Naive thymus-derived CD4-positive, alpha-beta T cell (primary cell): ENCODE measurements at regions not wholly inside any gene's neighbourhood (a gene's known extent, or its start where the extent isn't known, plus 50 kb on each side); places are given as distances from the start of the nearest gene placed in this dataset.
A peak's percentile ranks its signal among the peaks of the same experiment; 100 is the strongest.

Experiments used
- ATAC-seq: fragments of 150-1000 bp; cut with Tn5 transposase; 2 replicates; pipeline ENCODE4 v1.10.0; 2021; ENCODE audit warnings: mild to moderate bottlenecking, moderate library complexity
- CTCF ChIA-PET: fragments of 350-600 bp; sonication (Branson Sonifier 250); formaldehyde crosslinking; loops from one replicate; lab custom pipeline; 2021; ENCODE audit warnings: antibody characterized with exemption; lab: Charles Lee
- POLR2A ChIA-PET: fragments of 350-600 bp; sonication (Branson Sonifier 250); formaldehyde crosslinking; loops from one replicate; lab custom pipeline; 2021; ENCODE audit warnings: antibody characterized with exemption, inconsistent platforms; lab: Charles Lee
- DNase-seq, 9 donors: peaks; one replicate each; pipeline versions ENCODE4 v3.0.0 to v3.0.0-alpha.2; 2020 to 2022; ENCODE audit warnings: mixed read lengths in 1 of 9
- H3K27ac ChIP-seq: one replicate; pipeline ENCODE4 v1.7.0; 2013; ENCODE audit warnings: mild to moderate bottlenecking, low read depth, low read length, moderate library complexity
- H3K27me3 ChIP-seq, 2 donors: one replicate each; pipeline ENCODE4 v1.7.0; 2013; ENCODE audit warnings: low read length in 2 of 2, mild to moderate bottlenecking in 2 of 2, moderate library complexity in 2 of 2; ENCODE audit not compliant: control insufficient read depth in 2 of 2, insufficient read depth in 2 of 2
- H3K36me3 ChIP-seq, 3 experiments: 1 replicate in 2 of 3; 2 replicates in 1 of 3; pipeline ENCODE4 v1.7.0; 2013; ENCODE audit warnings: low read length in 3 of 3, mild to moderate bottlenecking in 3 of 3, moderate library complexity in 1 of 3; ENCODE audit not compliant: insufficient read depth in 3 of 3, control insufficient read depth in 2 of 3
- H3K4me1 ChIP-seq, 2 donors: one replicate each; pipeline ENCODE4 v1.7.0; 2013; ENCODE audit warnings: low read length in 2 of 2, mild to moderate bottlenecking in 2 of 2, moderate library complexity in 1 of 2; ENCODE audit not compliant: control insufficient read depth in 2 of 2, insufficient read depth in 2 of 2
- H3K4me3 ChIP-seq: 2 replicates; pipeline ENCODE4 v1.7.0; 2013; ENCODE audit warnings: mild to moderate bottlenecking, low read length
- H3K9me3 ChIP-seq, 3 experiments: 1 replicate in 2 of 3; 2 replicates in 1 of 3; pipeline ENCODE4 v1.7.0; 2013; ENCODE audit warnings: low read length in 3 of 3; ENCODE audit not compliant: control insufficient read depth in 2 of 3
- H3K27ac Mint-ChIP-seq, 9 donors: one replicate each; pipeline ENCODE4 v1.8.0; 2020 to 2022; ENCODE audit warnings: mixed read lengths in 9 of 9, mild to moderate bottlenecking in 8 of 9, moderate library complexity in 5 of 9, inconsistent platforms in 2 of 9
- H3K27me3 Mint-ChIP-seq, 5 donors: one replicate each; pipeline ENCODE4 v1.8.0; 2021 to 2022; ENCODE audit warnings: mixed read lengths in 5 of 5, mild to moderate bottlenecking in 1 of 5
- H3K36me3 Mint-ChIP-seq, 5 donors: one replicate each; pipeline ENCODE4 v1.8.0; 2020 to 2022; ENCODE audit warnings: mixed read lengths in 5 of 5, mild to moderate bottlenecking in 3 of 5, inconsistent platforms in 1 of 5
- H3K4me1 Mint-ChIP-seq, 7 donors: one replicate each; pipeline ENCODE4 v1.8.0; 2020 to 2022; ENCODE audit warnings: mixed read lengths in 7 of 7, mild to moderate bottlenecking in 3 of 7, inconsistent platforms in 1 of 7
- H3K4me3 Mint-ChIP-seq, 10 donors: one replicate each; pipeline ENCODE4 v1.8.0; 2020 to 2022; ENCODE audit warnings: mild to moderate bottlenecking in 10 of 10, mixed read lengths in 10 of 10, moderate library complexity in 6 of 10, inconsistent platforms in 2 of 10
- H3K9me3 Mint-ChIP-seq, 11 donors: one replicate each; pipeline ENCODE4 v1.8.0; 2020 to 2022; ENCODE audit warnings: mixed read lengths in 11 of 11, mild to moderate bottlenecking in 4 of 11, inconsistent platforms in 1 of 11, moderate library complexity in 1 of 11
- intact Hi-C, 2 donors: fragments of 100-400 bp; cut with micrococcal nuclease; formaldehyde crosslinking; loops; one replicate each; pipeline ENCODE4 v1.15.1; 2023

GRCh38 chr3:105999856-106000255 is 131.0 kb upstream of the CBLB start:
- peaks cover 0 to 4% (median 0%) of the 10 kb centered on the region in 3 experiments for H3K9me3 ChIP-seq
- H3K36me3 ChIP-seq, result no peaks in the 10 kb centered on the region
- H3K36me3 Mint-ChIP-seq, result peaks cover 0 to 36% (median 0%) of the 10 kb centered on the region in 5 donors
- H3K4me3 Mint-ChIP-seq, result no peak overlapping the region
- no peaks in the 10 kb centered on the region for H3K27me3 Mint-ChIP-seq
- H3K4me1 ChIP-seq, result no peaks in the 10 kb centered on the region
- intact Hi-C loops, result no loop called here
- no peak overlapping the region for H3K27ac Mint-ChIP-seq
- peaks cover 5 to 15% (median 7%) of the 10 kb centered on the region in 7 donors for H3K4me1 Mint-ChIP-seq
- ChIA-PET POLR2A (no interaction called here), CTCF (no interaction called here)
- ATAC-seq, result no peak
- H3K27me3 ChIP-seq, result no peaks in the 10 kb centered on the region
- no peak overlapping the region for H3K27ac ChIP-seq
- H3K9me3 Mint-ChIP-seq, result peaks cover 0 to 40% (median 11%) of the 10 kb centered on the region in 11 donors
- no peak overlapping the region for H3K4me3 ChIP-seq
- no peak for DNase-seq

- no peaks in the 10 kb centered on the region for H3K36me3 ChIP-seq
- H3K36me3 Mint-ChIP-seq, result peaks cover 0 to 25% (median 0%) of the 10 kb centered on the region in 5 donors
- H3K4me3 ChIP-seq, result no peak overlapping the region
- no peak overlapping the region for H3K27ac ChIP-seq
- H3K9me3 Mint-ChIP-seq, result peaks cover 0 to 30% (median 7%) of the 10 kb centered on the region in 11 donors
- ATAC-seq (no peak), DNase-seq (no peak)
- CTCF ChIA-PET, result no interaction called here
- no peaks in the 10 kb centered on the region for H3K27me3 ChIP-seq
- no peaks in the 10 kb centered on the region for H3K4me1 ChIP-seq
- peaks cover 5 to 7% (median 7%) of the 10 kb centered on the region in 7 donors for H3K4me1 Mint-ChIP-seq
- H3K27me3 Mint-ChIP-seq, result no peaks in the 10 kb centered on the region
- POLR2A ChIA-PET, result no interaction called here
- intact Hi-C loops, result no loop called here
- peaks cover 0 to 4% (median 0%) of the 10 kb centered on the region in 3 experiments for H3K9me3 ChIP-seq
- H3K4me3 Mint-ChIP-seq, result no peak overlapping the region
- H3K27ac Mint-ChIP-seq, result no peak overlapping the region
Measured at GRCh38 chr3:106001923-106002322, 133.1 kb upstream of the CBLB start.

GRCh38 chr3:106004137-106004681 is 135.4 kb upstream of the CBLB start:
- Histone ChIP-seq H3K9me3 (no peaks in the 10 kb centered on the region), H3K27ac (no peak overlapping the region), H3K4me1 (no peaks in the 10 kb centered on the region), H3K27me3 (no peaks in the 10 kb centered on the region), H3K36me3 (no peaks in the 10 kb centered on the region), H3K4me3 (no peak overlapping the region)
- POLR2A ChIA-PET, result no interaction called here
- intact Hi-C loops, result no loop called here
- no peak for ATAC-seq
- Mint-ChIP-seq H3K27ac (peak overlapping the region in 1 of 9 donors; percentile 30), H3K9me3 (peaks cover 0 to 29% (median 3%) of the 10 kb centered on the region in 11 donors), H3K36me3 (peaks cover 0 to 27% (median 0%) of the 10 kb centered on the region in 5 donors), H3K4me1 (peaks cover 5 to 11% (median 7%) of the 10 kb centered on the region in 7 donors), H3K4me3 (peak overlapping the region in 7 of 10 donors; percentile 4 to 52 (median 30)), H3K27me3 (no peaks in the 10 kb centered on the region)
- CTCF ChIA-PET, result no interaction called here
- DNase-seq, result no peak

- Histone ChIP-seq H3K36me3 (no peaks in the 10 kb centered on the region), H3K4me1 (no peaks in the 10 kb centered on the region), H3K4me3 (no peak overlapping the region), H3K9me3 (no peaks in the 10 kb centered on the region), H3K27ac (no peak overlapping the region), H3K27me3 (no peaks in the 10 kb centered on the region)
- ChIA-PET CTCF (no interaction called here), POLR2A (no interaction called here)
- Mint-ChIP-seq H3K36me3 (peaks cover 0 to 29% (median 0%) of the 10 kb centered on the region in 5 donors), H3K4me1 (peaks cover 6 to 16% (median 7%) of the 10 kb centered on the region in 7 donors), H3K27me3 (no peaks in the 10 kb centered on the region), H3K4me3 (no peak overlapping the region), H3K27ac (no peak overlapping the region), H3K9me3 (peaks cover 0 to 30% (median 2%) of the 10 kb centered on the region in 11 donors)
- intact Hi-C loops, result no loop called here
- DNase-seq (no peak), ATAC-seq (no peak)
Measured at GRCh38 chr3:106004826-106005225, 136.0 kb upstream of the CBLB start.

- Mint-ChIP-seq H3K36me3 (peaks cover 0 to 31% (median 0%) of the 10 kb centered on the region in 5 donors), H3K27ac (no peak overlapping the region)
- intact Hi-C loops, result no loop called here
Measured at GRCh38 chr3:106006001-106006400, 137.2 kb upstream of the CBLB start.

GRCh38 chr3:106006571-106006970 is 137.8 kb upstream of the CBLB start:
- H3K4me3 Mint-ChIP-seq, result no peak overlapping the region
- Histone ChIP-seq H3K27ac (no peak overlapping the region), H3K4me3 (no peak overlapping the region), H3K36me3 (no peaks in the 10 kb centered on the region), H3K9me3 (no peaks in the 10 kb centered on the region), H3K27me3 (no peaks in the 10 kb centered on the region), H3K4me1 (peaks cover 0 to 5% of the 10 kb centered on the region in 2 donors)
- ChIA-PET CTCF (interaction anchor here (0.6 kb wide), 1 partner anchor 432 kb away, joined by 4 read pairs; no protein-coding TSS in a partner anchor), POLR2A (no interaction called here)
- no peak overlapping the region for H3K27ac Mint-ChIP-seq
- H3K4me1 Mint-ChIP-seq, result peaks cover 13 to 33% (median 19%) of the 10 kb centered on the region in 7 donors
- peaks cover 0 to 32% (median 0%) of the 10 kb centered on the region in 5 donors for H3K36me3 Mint-ChIP-seq
- no peak for ATAC-seq
- no peak for DNase-seq
- H3K27me3 Mint-ChIP-seq, result no peaks in the 10 kb centered on the region
- intact Hi-C loops, result no loop called here
- H3K9me3 Mint-ChIP-seq, result peaks cover 0 to 28% (median 0%) of the 10 kb centered on the region in 11 donors

More at GRCh38 chr3:106006001-106006400, 137.2 kb upstream of the CBLB start:
- no peak for ATAC-seq
- Mint-ChIP-seq H3K4me3 (no peak overlapping the region), H3K27me3 (no peaks in the 10 kb centered on the region), H3K9me3 (peaks cover 0 to 28% (median 0%) of the 10 kb centered on the region in 11 donors), H3K4me1 (peaks cover 12 to 28% (median 18%) of the 10 kb centered on the region in 7 donors)
- no peak overlapping the region for H3K4me3 ChIP-seq
- H3K27me3 ChIP-seq, result no peaks in the 10 kb centered on the region
- no peak overlapping the region for H3K27ac ChIP-seq
- POLR2A ChIA-PET, result no interaction called here
- H3K9me3 ChIP-seq, result no peaks in the 10 kb centered on the region
- peaks cover 0 to 4% of the 10 kb centered on the region in 2 donors for H3K4me1 ChIP-seq
- CTCF ChIA-PET, result no interaction called here
- H3K36me3 ChIP-seq, result no peaks in the 10 kb centered on the region
- DNase-seq, result no peak

- Histone ChIP-seq H3K36me3 (no peaks in the 10 kb centered on the region), H3K9me3 (no peaks in the 10 kb centered on the region), H3K27ac (no peak overlapping the region), H3K27me3 (no peaks in the 10 kb centered on the region), H3K4me1 (peaks cover 0 to 5% of the 10 kb centered on the region in 2 donors), H3K4me3 (no peak overlapping the region)
- no peak overlapping the region for H3K27ac Mint-ChIP-seq
- ChIA-PET POLR2A (no interaction called here), CTCF (no interaction called here)
- H3K4me3 Mint-ChIP-seq, result no peak overlapping the region
- H3K36me3 Mint-ChIP-seq, result peaks cover 0 to 32% (median 0%) of the 10 kb centered on the region in 5 donors
- no peaks in the 10 kb centered on the region for H3K27me3 Mint-ChIP-seq
- ATAC-seq, result no peak
- H3K4me1 Mint-ChIP-seq, result peaks cover 13 to 34% (median 19%) of the 10 kb centered on the region in 7 donors
- intact Hi-C loops, result no loop called here
- peaks cover 0 to 25% (median 0%) of the 10 kb centered on the region in 11 donors for H3K9me3 Mint-ChIP-seq
- no peak for DNase-seq
Measured at GRCh38 chr3:106007512-106007911, 138.7 kb upstream of the CBLB start.
